ENCODE measurements at regions not wholly inside any gene's neighbourhood (a gene's known extent, or its start where the extent isn't known, plus 50 kb on each side); places are given as distances from the start of the nearest gene placed in this dataset.

- H3K9ac ChIP-seq (ENCODE audit: control insufficient read depth, extremely low read depth, insufficient read depth, low read length): no peak overlapping the region
- H3K4me2 ChIP-seq (ENCODE audit: control insufficient read depth, extremely low read depth, insufficient read depth, low read depth, low read length): no peak overlapping the region
- H3K36me3 ChIP-seq (ENCODE audit: control insufficient read depth in 2 of 2, extremely low read depth in 1 of 2, insufficient read depth in 2 of 2, low read length in 2 of 2): no peaks in the 10 kb centered on the region
- dilution Hi-C loops (cut with MboI; ENCODE audit: extremely low pct_ligation_motif_present, low sequenced_read_pairs): no loop called here
- H3K27me3 ChIP-seq (ENCODE audit: control insufficient read depth, extremely low read depth, insufficient read depth, low read length): no peaks in the 10 kb centered on the region
- TF ChIP-seq EZH2 (IDR thresholded peaks at IDR 0.05; ENCODE audit: low read length) (no peak), CTCF (optimal IDR thresholded peaks at IDR 0.05 in 1 of 3, IDR thresholded peaks at IDR 0.05 in 1 of 3, conservative IDR thresholded peaks at IDR 0.05 in 1 of 3; ENCODE audit: extremely low read depth in 1 of 3, insufficient read depth in 2 of 3, low read length in 3 of 3) (no peak)
- peaks cover 2% of the 10 kb centered on the region for H3K9me3 ChIP-seq (ENCODE audit: control insufficient read depth, low read depth, low read length)
- H4K20me1 ChIP-seq (ENCODE audit: control insufficient read depth, extremely low read depth, insufficient read depth, low read length): no peaks in the 10 kb centered on the region
- H3K27ac ChIP-seq (ENCODE audit: control insufficient read depth, insufficient read depth, low read length): no peak overlapping the region
- no peaks in the 10 kb centered on the region for H3K9me1 ChIP-seq (ENCODE audit: control insufficient read depth, extremely low read depth, insufficient read depth, low read length)
- no peak for FAIRE-seq
- no peak overlapping the region for H2AFZ ChIP-seq (ENCODE audit: control insufficient read depth, low read length)
- no peak for DNase-seq (ENCODE audit: low read depth, low spot score)
- no peak overlapping the region for H3K4me3 ChIP-seq (ENCODE audit: control insufficient read depth in 2 of 3, extremely low read depth in 1 of 3, insufficient read depth in 2 of 3, low read depth in 1 of 3, low read length in 3 of 3)
- H3K79me2 ChIP-seq (ENCODE audit: control insufficient read depth, insufficient read depth, low read length): no peaks in the 10 kb centered on the region
- no peaks in the 10 kb centered on the region for H3K4me1 ChIP-seq (ENCODE audit: control insufficient read depth, extremely low read depth, insufficient read depth, low read length)
Observed at GRCh38 chr1:14090531-14090930, 390.5 kb downstream of the PRDM2 start.

- H3K4me2 ChIP-seq (ENCODE audit: control insufficient read depth, extremely low read depth, insufficient read depth, low read depth, low read length): no peak overlapping the region
- no peaks in the 10 kb centered on the region for H3K9me1 ChIP-seq (ENCODE audit: control insufficient read depth, extremely low read depth, insufficient read depth, low read length)
- H3K79me2 ChIP-seq (ENCODE audit: control insufficient read depth, insufficient read depth, low read length): no peaks in the 10 kb centered on the region
- no peak overlapping the region for H3K9ac ChIP-seq (ENCODE audit: control insufficient read depth, extremely low read depth, insufficient read depth, low read length)
- DNase-seq (ENCODE audit: low read depth, low spot score) (no peak), FAIRE-seq (no peak)
- dilution Hi-C loops (cut with MboI; ENCODE audit: extremely low pct_ligation_motif_present, low sequenced_read_pairs): no loop called here
- H3K27ac ChIP-seq (ENCODE audit: control insufficient read depth, insufficient read depth, low read length): no peak overlapping the region
- TF ChIP-seq EZH2 (IDR thresholded peaks at IDR 0.05; ENCODE audit: low read length) (no peak), CTCF (optimal IDR thresholded peaks at IDR 0.05 in 1 of 3, IDR thresholded peaks at IDR 0.05 in 1 of 3, conservative IDR thresholded peaks at IDR 0.05 in 1 of 3; ENCODE audit: extremely low read depth in 1 of 3, insufficient read depth in 2 of 3, low read length in 3 of 3) (peak; percentile 46 to 60 (median 52))
- no peak overlapping the region for H3K4me3 ChIP-seq (ENCODE audit: control insufficient read depth in 2 of 3, extremely low read depth in 1 of 3, insufficient read depth in 2 of 3, low read depth in 1 of 3, low read length in 3 of 3)
- no peaks in the 10 kb centered on the region for H3K4me1 ChIP-seq (ENCODE audit: control insufficient read depth, extremely low read depth, insufficient read depth, low read length)
- peaks cover 2% of the 10 kb centered on the region for H3K9me3 ChIP-seq (ENCODE audit: control insufficient read depth, low read depth, low read length)
- H3K27me3 ChIP-seq (ENCODE audit: control insufficient read depth, extremely low read depth, insufficient read depth, low read length): peaks cover 3% of the 10 kb centered on the region
- no peak overlapping the region for H2AFZ ChIP-seq (ENCODE audit: control insufficient read depth, low read length)
- H3K36me3 ChIP-seq (ENCODE audit: control insufficient read depth in 2 of 2, extremely low read depth in 1 of 2, insufficient read depth in 2 of 2, low read length in 2 of 2): no peaks in the 10 kb centered on the region
- H4K20me1 ChIP-seq (ENCODE audit: control insufficient read depth, extremely low read depth, insufficient read depth, low read length): no peaks in the 10 kb centered on the region
Observed at GRCh38 chr1:14094611-14095400, 394.8 kb downstream of the PRDM2 start.
